Spleen (tissue), 7 donors: ENCODE measurements at regions not wholly inside any gene's neighbourhood (a gene's known extent, or its start where the extent isn't known, plus 50 kb on each side); places are given as distances from the start of the nearest gene placed in this dataset.

Source experiments
- POLR2A ChIP-seq, 3 donors: fragments of 450-650 bp; IDR thresholded peaks; one replicate each; pipeline ENCODE4 v1.5.1; 2017; ENCODE audit warnings: antibody characterized with exemption in 3 of 3, mild to moderate bottlenecking in 1 of 3
- POLR2AphosphoS5 ChIP-seq, 3 donors: sonication (generic); formaldehyde crosslinking; IDR thresholded peaks; one replicate each; pipeline ENCODE4 v1.5.1; 2017; ENCODE audit warnings: antibody characterized with exemption in 3 of 3
- TF ChIP-seq, protein P1 (sequence below), 11 experiments: fragments of 200-600 bp in 7 of 11; fragments of 450-650 bp in 4 of 11; sonication (generic) in 4 of 11; IDR thresholded peaks in 8 of 11; conservative IDR thresholded peaks in 3 of 11; 1 replicate in 7 of 11; 2 replicates in 4 of 11; pipeline versions ENCODE4 v1.4.0 to v1.8.0; 2016 to 2021; ENCODE audit warnings: antibody characterized with exemption in 11 of 11, inconsistent platforms in 4 of 11, mild to moderate bottlenecking in 1 of 11
- donor health status: DM: no; HTN: no; CAD: no; lungs with moderate emphysema.
- donor health status: DM: no; HTN: no; CAD: no.
- donor health status: DM: no; HTN: no; CAD: no.

DNA sequence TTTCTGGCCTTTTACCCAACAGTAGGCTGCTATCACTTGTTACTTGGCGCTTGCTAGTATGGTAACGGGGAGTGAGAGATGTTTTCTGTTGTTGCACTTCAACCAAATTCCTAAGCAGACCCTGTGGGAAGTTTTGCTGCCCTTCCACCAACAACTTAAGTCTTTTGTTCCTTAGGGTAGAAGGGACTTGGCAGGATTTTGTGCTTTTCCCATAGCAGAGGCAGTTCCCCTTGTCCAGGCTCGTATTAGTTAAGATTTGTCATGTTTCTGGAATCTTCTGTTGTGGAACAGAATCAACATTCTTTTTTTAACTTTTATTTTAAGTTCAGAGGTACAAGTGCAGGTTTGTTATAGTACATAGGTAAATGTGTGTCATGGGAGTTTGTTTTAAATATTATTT lies 73.2 kb upstream of the SGIP1 start:
- TF ChIP-seq, protein P1, sequence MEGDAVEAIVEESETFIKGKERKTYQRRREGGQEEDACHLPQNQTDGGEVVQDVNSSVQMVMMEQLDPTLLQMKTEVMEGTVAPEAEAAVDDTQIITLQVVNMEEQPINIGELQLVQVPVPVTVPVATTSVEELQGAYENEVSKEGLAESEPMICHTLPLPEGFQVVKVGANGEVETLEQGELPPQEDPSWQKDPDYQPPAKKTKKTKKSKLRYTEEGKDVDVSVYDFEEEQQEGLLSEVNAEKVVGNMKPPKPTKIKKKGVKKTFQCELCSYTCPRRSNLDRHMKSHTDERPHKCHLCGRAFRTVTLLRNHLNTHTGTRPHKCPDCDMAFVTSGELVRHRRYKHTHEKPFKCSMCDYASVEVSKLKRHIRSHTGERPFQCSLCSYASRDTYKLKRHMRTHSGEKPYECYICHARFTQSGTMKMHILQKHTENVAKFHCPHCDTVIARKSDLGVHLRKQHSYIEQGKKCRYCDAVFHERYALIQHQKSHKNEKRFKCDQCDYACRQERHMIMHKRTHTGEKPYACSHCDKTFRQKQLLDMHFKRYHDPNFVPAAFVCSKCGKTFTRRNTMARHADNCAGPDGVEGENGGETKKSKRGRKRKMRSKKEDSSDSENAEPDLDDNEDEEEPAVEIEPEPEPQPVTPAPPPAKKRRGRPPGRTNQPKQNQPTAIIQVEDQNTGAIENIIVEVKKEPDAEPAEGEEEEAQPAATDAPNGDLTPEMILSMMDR (IDR thresholded peaks at IDR 0.05 in 8 of 11, conservative IDR thresholded peaks at IDR 0.05 in 3 of 11), result no peak
- TF ChIP-seq POLR2A (IDR thresholded peaks at IDR 0.05) (no peak), POLR2AphosphoS5 (IDR thresholded peaks at IDR 0.05) (no peak)
